Astrocyte (in vitro differentiated cells and primary cell): ENCODE measurements at regions not wholly inside any gene's neighbourhood (a gene's known extent, or its start where the extent isn't known, plus 50 kb on each side); places are given as distances from the start of the nearest gene placed in this dataset.

Source experiments
- DNase-seq: peaks from one replicate; pipeline ENCODE4 v3.0.0-alpha.2; 2010; ENCODE audit warnings: low read depth
- FAIRE-seq: peaks from 2 replicates; lab custom pipeline; 2011; peaks lifted over from hg19 to GRCh38; lab: Jason Lieb, UNC
- H2AFZ ChIP-seq: 2 replicates; pipeline ENCODE4 v1.6.0; 2012; ENCODE audit warnings: low read depth, low read length, inconsistent platforms
- H3K27ac ChIP-seq: 2 replicates; pipeline ENCODE4 v1.5.1; 2011; ENCODE audit warnings: low read depth, low read length, inconsistent platforms
- H3K27me3 ChIP-seq: 2 replicates; pipeline ENCODE4 v1.6.0; 2011; ENCODE audit warnings: low read length, inconsistent platforms; ENCODE audit not compliant: insufficient read depth
- H3K36me3 ChIP-seq: 2 replicates; pipeline ENCODE4 v1.5.1; 2011; ENCODE audit warnings: low read length, inconsistent platforms; ENCODE audit not compliant: insufficient read depth
- H3K4me1 ChIP-seq: 2 replicates; pipeline ENCODE4 v1.5.1; 2011; ENCODE audit warnings: low read length, inconsistent platforms; ENCODE audit not compliant: insufficient read depth
- H3K4me2 ChIP-seq: 2 replicates; pipeline ENCODE4 v1.6.0; 2012; ENCODE audit warnings: low read length, inconsistent platforms
- H3K4me3 ChIP-seq: 2 replicates; pipeline ENCODE4 v1.5.1; 2011; ENCODE audit warnings: low read depth, mild to moderate bottlenecking, low read length, inconsistent platforms; ENCODE audit not compliant: insufficient read depth
- H3K79me2 ChIP-seq: 2 replicates; pipeline ENCODE4 v1.6.0; 2012; ENCODE audit warnings: mild to moderate bottlenecking, low read length, inconsistent platforms; ENCODE audit not compliant: insufficient read depth
- H3K9ac ChIP-seq: 2 replicates; pipeline ENCODE4 v1.6.0; 2012; ENCODE audit warnings: mild to moderate bottlenecking, low read length, inconsistent platforms
- H3K9me3 ChIP-seq: 2 replicates; pipeline ENCODE4 v1.5.1; 2012; ENCODE audit warnings: low read depth, mild to moderate bottlenecking, low read length, inconsistent platforms; ENCODE audit not compliant: insufficient read depth
- H4K20me1 ChIP-seq: 2 replicates; pipeline ENCODE4 v1.6.0; 2012; ENCODE audit warnings: low read length, inconsistent platforms; ENCODE audit not compliant: insufficient read depth
- H3K27ac Mint-ChIP-seq: one replicate; pipeline ENCODE4 v1.8.0; 2021; ENCODE audit warnings: mild to moderate bottlenecking, mixed read lengths; ENCODE audit not compliant: unreplicated experiment
- H3K27me3 Mint-ChIP-seq: one replicate; pipeline ENCODE4 v1.8.0; 2021; ENCODE audit warnings: low read depth, mixed read lengths; ENCODE audit not compliant: unreplicated experiment
- H3K36me3 Mint-ChIP-seq: one replicate; pipeline ENCODE4 v1.8.0; 2021; ENCODE audit warnings: low read depth, mixed read lengths; ENCODE audit not compliant: unreplicated experiment
- H3K4me1 Mint-ChIP-seq: one replicate; pipeline ENCODE4 v1.8.0; 2021; ENCODE audit warnings: low read depth, mixed read lengths; ENCODE audit not compliant: unreplicated experiment
- H3K4me3 Mint-ChIP-seq: one replicate; pipeline ENCODE4 v1.8.0; 2021; ENCODE audit warnings: mild to moderate bottlenecking, moderate library complexity, mixed read lengths; ENCODE audit not compliant: unreplicated experiment
- H3K9me3 Mint-ChIP-seq: one replicate; pipeline ENCODE4 v1.8.0; 2021; ENCODE audit warnings: mild to moderate bottlenecking, mixed read lengths; ENCODE audit not compliant: unreplicated experiment
- CTCF ChIP-seq: IDR thresholded peaks from 2 replicates; pipeline ENCODE4 v1.5.1; 2011; ENCODE audit warnings: low read depth, mild to moderate bottlenecking, inconsistent platforms, low read length, moderate library complexity; ENCODE audit not compliant: insufficient read depth
- EZH2 ChIP-seq: IDR thresholded peaks from 2 replicates; pipeline ENCODE4 v1.6.1; 2012; ENCODE audit warnings: mild to moderate bottlenecking, low read length, inconsistent platforms; ENCODE audit not compliant: insufficient read depth

GRCh38 chr5:24112420-24112819 lies 532.4 kb downstream of the CDH10 start:
- Mint-ChIP-seq H3K27me3 (no peaks in the 10 kb centered on the region), H3K9me3 (no peaks in the 10 kb centered on the region), H3K36me3 (no peaks in the 10 kb centered on the region), H3K4me3 (no peak overlapping the region), H3K27ac (no peak overlapping the region), H3K4me1 (no peaks in the 10 kb centered on the region)
- TF ChIP-seq CTCF (no peak), EZH2 (no peak)
- H3K4me1 ChIP-seq, result no peaks in the 10 kb centered on the region
- H3K4me3 ChIP-seq, result no peak overlapping the region
- FAIRE-seq (no peak), DNase-seq (no peak)
- H3K4me2 ChIP-seq, result no peak overlapping the region
- H3K9me3 ChIP-seq, result no peaks in the 10 kb centered on the region
- no peaks in the 10 kb centered on the region for H4K20me1 ChIP-seq
- no peaks in the 10 kb centered on the region for H3K27me3 ChIP-seq
- no peak overlapping the region for H2AFZ ChIP-seq
- H3K27ac ChIP-seq, result no peak overlapping the region
- no peaks in the 10 kb centered on the region for H3K79me2 ChIP-seq
- H3K36me3 ChIP-seq, result no peaks in the 10 kb centered on the region
- H3K9ac ChIP-seq, result no peak overlapping the region

- no peak for TF ChIP-seq EZH2
- no peak for TF ChIP-seq CTCF
- no peak for FAIRE-seq
- no peak for DNase-seq
- no peak overlapping the region for H3K4me3 ChIP-seq
- no peaks in the 10 kb centered on the region for H3K4me1 ChIP-seq
- no peaks in the 10 kb centered on the region for H4K20me1 ChIP-seq
- no peak overlapping the region for H3K9ac ChIP-seq
- Mint-ChIP-seq H3K4me1 (no peaks in the 10 kb centered on the region), H3K4me3 (no peak overlapping the region), H3K9me3 (peaks cover 1% of the 10 kb centered on the region), H3K36me3 (no peaks in the 10 kb centered on the region), H3K27me3 (no peaks in the 10 kb centered on the region), H3K27ac (no peak overlapping the region)
- no peaks in the 10 kb centered on the region for H3K79me2 ChIP-seq
- H3K36me3 ChIP-seq, result no peaks in the 10 kb centered on the region
- no peak overlapping the region for H2AFZ ChIP-seq
- H3K27me3 ChIP-seq, result no peaks in the 10 kb centered on the region
- no peak overlapping the region for H3K4me2 ChIP-seq
- no peak overlapping the region for H3K27ac ChIP-seq
- H3K9me3 ChIP-seq, result no peaks in the 10 kb centered on the region
Observed at GRCh38 chr5:24118351-24118750, 526.4 kb downstream of the CDH10 start.

- H3K4me3 Mint-ChIP-seq, result no peak overlapping the region
- no peaks in the 10 kb centered on the region for H3K27me3 Mint-ChIP-seq
- Histone ChIP-seq H3K9me3 (no peaks in the 10 kb centered on the region), H3K36me3 (no peaks in the 10 kb centered on the region), H3K9ac (no peak overlapping the region), H3K27me3 (no peaks in the 10 kb centered on the region), H3K4me1 (no peaks in the 10 kb centered on the region), H4K20me1 (no peaks in the 10 kb centered on the region), H2AFZ (no peak overlapping the region), H3K79me2 (no peaks in the 10 kb centered on the region), H3K4me3 (no peak overlapping the region), H3K27ac (no peak overlapping the region), H3K4me2 (no peak overlapping the region)
- no peak for DNase-seq
- no peak for FAIRE-seq
- no peaks in the 10 kb centered on the region for H3K36me3 Mint-ChIP-seq
- H3K9me3 Mint-ChIP-seq, result no peaks in the 10 kb centered on the region
- no peaks in the 10 kb centered on the region for H3K4me1 Mint-ChIP-seq
- TF ChIP-seq EZH2, result no peak
- no peak for TF ChIP-seq CTCF
- no peak overlapping the region for H3K27ac Mint-ChIP-seq
Observed at GRCh38 chr5:24135536-24135935, 509.2 kb downstream of the CDH10 start.
